IPS-18a (cell line): ENCODE measurements at regions not wholly inside any gene's neighbourhood (a gene's known extent, or its start where the extent isn't known, plus 50 kb on each side); places are given as distances from the start of the nearest gene placed in this dataset.

Source experiments
- H3K27ac ChIP-seq: one replicate; pipeline ENCODE4 v1.5.1; 2013; ENCODE audit warnings: low read length
- H3K27me3 ChIP-seq: one replicate; pipeline ENCODE4 v1.6.1; 2013; ENCODE audit warnings: mild to moderate bottlenecking, low read length; ENCODE audit not compliant: control insufficient read depth, insufficient read depth
- H3K36me3 ChIP-seq: one replicate; pipeline ENCODE4 v1.6.1; 2013; ENCODE audit warnings: low read depth, low read length; ENCODE audit not compliant: control insufficient read depth
- H3K4me1 ChIP-seq: one replicate; pipeline ENCODE4 v1.6.1; 2013; ENCODE audit warnings: low read depth, low read length; ENCODE audit not compliant: control insufficient read depth
- H3K4me3 ChIP-seq: one replicate; pipeline ENCODE4 v1.5.1; 2013; ENCODE audit warnings: low read length
- H3K9ac ChIP-seq: one replicate; pipeline ENCODE4 v1.6.1; 2013; ENCODE audit warnings: mild to moderate bottlenecking, low read length, moderate library complexity
- H3K9me3 ChIP-seq: one replicate; pipeline ENCODE4 v1.6.1; 2013; ENCODE audit warnings: low read depth, low read length; ENCODE audit not compliant: control insufficient read depth

DNA sequence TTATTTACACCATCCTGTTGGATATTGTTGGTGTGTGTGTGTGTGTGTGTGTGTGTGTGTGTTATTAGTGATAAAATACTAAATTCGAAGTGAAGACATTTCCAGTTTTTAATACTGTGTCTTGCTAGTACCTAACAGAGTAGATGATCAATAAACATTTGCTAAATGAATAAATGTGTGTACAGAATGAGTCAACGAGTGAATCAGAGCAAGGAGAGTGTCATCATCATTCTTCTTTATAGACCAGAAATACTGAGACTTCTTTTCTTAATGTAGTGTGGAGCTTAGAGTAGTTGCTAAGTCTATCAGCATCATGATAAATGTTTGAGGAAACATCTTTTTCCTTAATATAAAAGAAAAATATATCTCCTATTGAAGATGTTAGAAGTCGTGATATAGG is 169.7 kb upstream of the SATB2 start:
- Histone ChIP-seq H3K9me3 (no peaks in the 10 kb centered on the region), H3K4me1 (no peaks in the 10 kb centered on the region), H3K27me3 (no peaks in the 10 kb centered on the region), H3K4me3 (no peak overlapping the region), H3K36me3 (no peaks in the 10 kb centered on the region), H3K9ac (no peak overlapping the region), H3K27ac (no peak overlapping the region)

DNA sequence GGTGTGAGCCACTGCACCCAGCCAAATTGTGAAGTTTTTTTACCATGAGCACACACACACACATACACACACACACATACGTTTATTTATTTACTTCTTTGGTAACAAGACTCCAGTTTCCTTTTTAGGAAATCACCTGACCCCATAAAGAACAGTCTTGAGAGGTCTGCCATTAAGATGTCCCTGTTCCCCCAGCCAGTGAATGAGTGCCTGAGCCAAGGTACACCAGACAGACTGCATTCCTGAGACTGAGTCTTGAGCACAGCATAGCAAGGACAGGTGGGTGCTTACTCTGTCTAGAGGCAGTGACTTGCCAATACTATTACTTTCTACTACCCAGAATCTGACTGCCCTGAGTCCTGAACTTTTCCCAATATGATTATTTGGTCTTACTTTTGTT is 167.2 kb upstream of the SATB2 start:
- H3K27me3 ChIP-seq: no peaks in the 10 kb centered on the region
- no peak overlapping the region for H3K4me3 ChIP-seq
- H3K9me3 ChIP-seq: no peaks in the 10 kb centered on the region
- no peak overlapping the region for H3K27ac ChIP-seq
- H3K4me1 ChIP-seq: no peaks in the 10 kb centered on the region
- H3K36me3 ChIP-seq: no peaks in the 10 kb centered on the region
- H3K9ac ChIP-seq: no peak overlapping the region

DNA sequence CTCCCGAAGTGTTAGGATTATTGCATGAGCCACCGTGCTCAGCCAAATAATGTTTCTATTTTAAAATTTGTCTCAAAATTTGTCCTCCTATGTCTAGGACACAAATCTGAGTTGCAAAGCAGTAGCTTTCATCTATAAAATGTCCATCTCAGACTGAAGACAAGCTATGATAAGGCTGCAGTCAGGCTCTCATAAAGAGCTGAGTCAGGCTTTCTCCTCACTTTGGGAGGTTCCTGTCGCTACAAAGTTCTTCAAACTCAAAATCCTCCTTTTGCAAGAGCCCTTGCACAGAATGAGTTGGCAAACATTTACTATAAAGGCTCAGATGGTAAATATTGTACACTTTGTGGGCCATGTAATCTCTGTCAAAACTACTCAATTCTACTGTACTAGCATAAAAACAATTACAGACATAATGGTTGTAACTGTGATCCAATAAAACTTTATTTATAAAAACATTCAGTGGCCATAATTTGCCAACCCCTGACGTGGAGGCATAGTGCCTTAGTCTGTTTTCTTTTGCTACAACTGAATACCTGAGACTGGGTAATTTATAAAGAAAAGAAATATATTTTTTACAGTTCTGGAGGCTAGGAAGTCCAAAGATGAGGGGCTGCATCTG is 154.9 kb upstream of the SATB2 start:
- no peaks in the 10 kb centered on the region for H3K36me3 ChIP-seq
- no peak overlapping the region for H3K9ac ChIP-seq
- peaks cover 6% of the 10 kb centered on the region for H3K4me1 ChIP-seq
- H3K4me3 ChIP-seq: no peak overlapping the region
- H3K27ac ChIP-seq: no peak overlapping the region
- H3K27me3 ChIP-seq: no peaks in the 10 kb centered on the region
- no peaks in the 10 kb centered on the region for H3K9me3 ChIP-seq

DNA sequence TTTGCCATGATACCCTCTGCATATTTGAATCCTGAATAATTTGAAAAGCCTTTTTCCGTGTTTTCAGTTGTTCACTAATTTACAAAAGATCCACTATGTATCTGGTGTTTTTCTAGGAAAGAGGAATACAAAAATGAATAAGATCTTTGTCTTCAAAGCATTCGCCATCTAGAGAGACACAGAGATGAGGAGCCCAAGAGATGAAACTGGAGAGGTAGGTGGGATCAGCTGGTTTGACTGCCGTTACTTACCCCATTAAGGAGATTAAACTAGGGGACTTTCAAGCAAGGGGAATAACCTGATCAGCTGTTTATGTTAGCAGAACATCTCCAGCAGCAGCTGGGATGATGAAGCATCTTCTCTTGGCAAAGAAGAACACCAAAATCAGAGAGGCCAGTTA is 150.2 kb upstream of the SATB2 start:
- H3K4me3 ChIP-seq: no peak overlapping the region
- H3K4me1 ChIP-seq: peaks cover 6% of the 10 kb centered on the region
- H3K27me3 ChIP-seq: no peaks in the 10 kb centered on the region
- no peak overlapping the region for H3K27ac ChIP-seq
- H3K36me3 ChIP-seq: no peaks in the 10 kb centered on the region
- H3K9ac ChIP-seq: no peak overlapping the region
- H3K9me3 ChIP-seq: no peaks in the 10 kb centered on the region

DNA sequence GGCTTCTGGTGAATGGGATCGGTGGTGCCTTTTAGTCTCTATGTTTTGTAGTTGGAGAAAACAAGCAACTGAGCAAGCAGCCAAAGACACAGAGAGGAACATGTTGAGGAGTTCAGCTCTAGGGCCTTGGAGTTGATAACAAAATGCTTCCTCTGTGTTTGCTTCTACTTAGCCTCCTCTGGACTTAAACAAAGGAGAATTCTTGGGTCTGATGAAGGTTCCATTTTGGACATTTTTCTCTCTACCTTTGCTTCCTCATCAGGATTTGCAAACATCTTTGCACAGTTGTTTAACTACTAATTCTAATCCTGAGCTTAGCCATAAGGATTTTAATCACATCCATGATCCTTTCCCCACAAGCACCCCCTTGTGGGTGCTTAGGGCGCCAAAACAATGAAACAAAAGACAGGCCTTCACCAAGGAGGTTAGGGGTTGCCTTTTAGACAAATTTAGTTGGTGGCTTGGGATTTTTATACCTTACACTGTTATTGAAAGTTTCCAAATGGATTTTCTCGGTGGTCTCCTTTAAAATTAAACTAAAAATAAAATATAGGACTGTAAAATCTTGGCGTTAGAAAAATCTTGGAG is 148.5 kb upstream of the SATB2 start:
- Histone ChIP-seq H3K36me3 (no peaks in the 10 kb centered on the region), H3K4me1 (peaks cover 6% of the 10 kb centered on the region), H3K27ac (no peak overlapping the region), H3K9ac (no peak overlapping the region), H3K27me3 (no peaks in the 10 kb centered on the region), H3K4me3 (no peak overlapping the region), H3K9me3 (no peaks in the 10 kb centered on the region)

DNA sequence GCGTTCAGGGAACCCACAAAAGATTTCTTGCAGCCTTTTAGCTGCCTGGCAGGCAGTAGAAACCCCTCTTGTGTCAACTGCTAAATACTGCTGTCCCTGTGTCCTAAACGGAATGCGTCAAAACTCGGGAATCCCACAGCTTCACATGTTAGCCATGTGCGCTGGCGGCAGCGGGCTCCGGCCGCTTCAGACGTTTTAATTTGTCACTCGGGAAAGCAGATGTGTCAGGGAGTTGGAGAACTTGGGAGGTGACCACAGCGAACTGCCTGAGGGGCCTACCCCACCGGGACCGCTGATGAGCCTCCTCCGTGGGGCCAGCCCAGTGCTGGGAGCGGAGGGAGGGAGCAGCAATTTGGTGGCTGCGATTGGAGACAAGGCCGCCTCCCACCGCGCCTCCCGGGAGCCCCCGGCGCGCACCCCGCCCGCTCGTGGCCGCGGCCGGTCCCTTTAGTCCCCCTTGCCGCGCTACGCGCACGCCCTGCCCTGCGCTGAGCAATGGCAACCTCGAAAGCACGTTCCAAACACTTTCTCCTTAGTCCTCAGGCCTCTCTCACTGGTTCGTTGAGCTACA is 146.1 kb upstream of the SATB2 start:
- H3K4me3 ChIP-seq: no peak overlapping the region
- no peaks in the 10 kb centered on the region for H3K9me3 ChIP-seq
- H3K36me3 ChIP-seq: no peaks in the 10 kb centered on the region
- no peak overlapping the region for H3K9ac ChIP-seq
- H3K27me3 ChIP-seq: no peaks in the 10 kb centered on the region
- H3K27ac ChIP-seq: no peak overlapping the region
- no peaks in the 10 kb centered on the region for H3K4me1 ChIP-seq

DNA sequence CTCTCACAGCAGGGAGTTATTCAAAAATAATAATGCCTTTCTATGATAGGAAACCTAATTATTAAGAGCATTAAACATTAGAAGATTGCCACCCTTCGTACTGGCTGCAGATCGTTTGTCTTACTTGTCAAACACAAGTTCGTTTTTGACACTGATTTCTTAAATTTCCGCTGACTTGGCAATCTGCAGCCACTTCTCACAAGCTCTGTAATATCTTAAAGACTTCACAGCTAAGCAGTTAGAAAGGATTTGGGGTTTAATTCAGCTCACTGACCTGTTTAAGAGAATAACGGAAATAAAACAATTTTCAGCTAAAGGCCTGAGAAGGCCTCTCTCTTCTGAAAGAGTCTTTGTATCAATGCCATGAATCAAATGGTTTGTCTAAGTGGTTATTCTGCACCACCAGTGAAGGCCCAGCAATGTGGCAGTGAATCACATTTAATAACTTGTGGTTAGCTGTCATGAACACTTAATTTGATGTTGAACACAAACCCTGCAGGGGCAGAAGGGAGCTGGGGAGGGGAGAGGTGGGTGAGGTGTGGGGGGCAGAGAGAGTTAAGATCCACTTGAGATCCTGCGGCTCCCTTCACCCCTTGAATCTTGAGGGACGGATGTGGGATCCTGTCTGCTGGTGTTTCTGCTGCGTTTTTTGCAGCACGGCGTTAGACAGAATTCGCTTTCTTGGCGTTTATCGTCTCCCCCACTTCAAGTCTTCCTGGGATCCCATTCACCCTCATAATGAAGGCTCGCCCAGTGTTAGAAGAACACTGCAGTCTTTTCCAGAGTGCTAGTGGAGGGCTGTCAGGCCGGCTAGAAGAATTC is 145.4 kb upstream of the SATB2 start:
- Histone ChIP-seq H3K27me3 (no peaks in the 10 kb centered on the region), H3K36me3 (no peaks in the 10 kb centered on the region), H3K27ac (no peak overlapping the region), H3K9me3 (no peaks in the 10 kb centered on the region), H3K4me1 (no peaks in the 10 kb centered on the region), H3K9ac (no peak overlapping the region), H3K4me3 (no peak overlapping the region)

DNA sequence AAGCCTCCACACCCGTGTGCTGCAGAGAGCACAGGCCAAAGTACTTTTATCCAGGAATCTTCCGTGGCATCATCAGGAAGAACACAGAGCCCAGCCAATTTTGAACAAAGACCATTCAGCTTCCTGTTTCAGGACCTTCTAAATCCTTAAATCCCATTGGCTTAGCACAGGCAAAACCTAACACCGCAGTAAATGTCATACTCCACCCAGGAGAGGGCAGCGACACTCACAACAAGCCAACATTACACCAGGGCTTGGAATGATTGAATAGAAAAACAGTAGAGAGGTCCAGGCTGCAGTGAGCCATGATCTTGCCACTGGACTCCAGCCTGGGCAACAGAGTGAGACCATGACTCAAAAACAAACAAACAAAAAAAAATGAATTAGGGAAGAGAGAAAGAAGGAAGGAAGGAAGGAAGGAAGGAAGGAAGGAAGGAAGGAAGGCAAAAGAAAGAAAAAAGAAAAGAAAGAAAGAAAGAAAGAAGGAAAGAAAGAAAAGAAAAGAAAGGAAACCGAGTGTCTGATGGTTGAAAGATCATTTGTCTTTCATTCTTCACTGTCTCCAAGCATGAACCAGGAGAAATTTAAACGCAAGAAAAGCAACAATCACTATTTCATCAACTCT is 144.6 kb upstream of the SATB2 start:
- Histone ChIP-seq H3K4me3 (no peak overlapping the region), H3K36me3 (no peaks in the 10 kb centered on the region), H3K27ac (no peak overlapping the region), H3K9ac (no peak overlapping the region), H3K4me1 (no peaks in the 10 kb centered on the region), H3K27me3 (no peaks in the 10 kb centered on the region), H3K9me3 (no peaks in the 10 kb centered on the region)

DNA sequence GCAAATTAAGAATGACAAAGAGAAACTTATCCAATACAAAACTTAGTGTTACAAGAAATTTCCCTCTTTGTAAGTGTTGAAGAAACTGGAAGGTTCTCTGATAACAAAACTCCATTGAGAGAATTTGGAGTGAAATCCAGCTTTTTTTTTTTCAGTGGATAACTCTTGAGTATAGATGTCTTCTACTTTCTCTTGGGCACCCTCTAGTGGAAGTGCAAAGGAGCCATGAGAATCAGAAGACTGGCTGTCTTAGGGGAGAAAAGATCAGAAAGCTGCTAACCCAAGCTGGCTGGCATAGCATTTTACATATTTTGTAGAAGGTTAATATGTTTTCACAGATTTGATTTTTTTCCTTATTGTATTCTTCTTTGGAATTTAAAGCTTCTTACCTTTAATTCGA is 138.8 kb upstream of the SATB2 start:
- no peaks in the 10 kb centered on the region for H3K27me3 ChIP-seq
- H3K9ac ChIP-seq: no peak overlapping the region
- H3K4me1 ChIP-seq: no peaks in the 10 kb centered on the region
- H3K9me3 ChIP-seq: no peaks in the 10 kb centered on the region
- H3K27ac ChIP-seq: no peak overlapping the region
- no peaks in the 10 kb centered on the region for H3K36me3 ChIP-seq
- H3K4me3 ChIP-seq: no peak overlapping the region

DNA sequence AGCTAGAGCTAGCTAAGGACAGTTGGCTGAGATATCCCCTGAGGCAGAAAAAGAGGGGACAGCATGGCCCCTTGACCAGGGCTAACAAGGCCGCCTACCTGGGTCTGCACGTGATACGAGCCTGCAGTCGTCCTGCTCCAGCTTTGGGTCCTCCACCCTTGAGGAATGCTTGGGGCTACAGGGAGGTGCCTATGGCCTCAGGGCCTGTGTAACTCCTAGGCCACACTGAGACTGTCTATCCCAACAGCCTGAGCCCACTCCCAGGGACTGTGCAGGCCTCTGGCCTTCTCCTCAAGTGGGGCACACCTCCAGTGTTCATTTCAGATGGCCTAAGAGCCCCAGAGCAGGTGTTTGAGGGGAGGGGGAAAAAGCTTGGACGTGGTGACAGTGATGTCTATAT is 136.7 kb upstream of the SATB2 start:
- H3K4me1 ChIP-seq: peaks cover 9% of the 10 kb centered on the region
- H3K36me3 ChIP-seq: no peaks in the 10 kb centered on the region
- no peaks in the 10 kb centered on the region for H3K9me3 ChIP-seq
- no peak overlapping the region for H3K9ac ChIP-seq
- H3K4me3 ChIP-seq: no peak overlapping the region
- H3K27ac ChIP-seq: no peak overlapping the region
- no peaks in the 10 kb centered on the region for H3K27me3 ChIP-seq

DNA sequence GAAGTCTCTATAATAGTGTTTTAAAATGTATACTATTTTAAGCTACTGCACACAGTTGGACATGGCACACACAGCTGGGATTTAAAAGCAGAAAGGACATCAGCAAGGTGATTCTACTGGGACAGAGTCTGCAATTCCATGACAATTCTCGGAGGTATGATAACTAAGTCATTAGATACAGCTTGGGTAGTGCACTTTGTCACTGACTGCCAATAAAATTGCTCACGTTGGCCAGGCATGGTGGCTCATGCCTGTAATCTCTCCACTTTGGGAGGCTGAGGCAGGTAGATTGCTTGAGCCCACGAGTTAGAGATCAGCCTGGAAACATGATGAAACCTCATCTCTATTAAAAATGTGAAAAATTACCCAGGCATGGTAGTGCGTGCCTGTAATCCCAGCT is 134.1 kb upstream of the SATB2 start:
- H3K9me3 ChIP-seq: no peaks in the 10 kb centered on the region
- no peak overlapping the region for H3K4me3 ChIP-seq
- H3K27ac ChIP-seq: no peak overlapping the region
- no peaks in the 10 kb centered on the region for H3K27me3 ChIP-seq
- no peak overlapping the region for H3K9ac ChIP-seq
- H3K36me3 ChIP-seq: no peaks in the 10 kb centered on the region
- H3K4me1 ChIP-seq: peaks cover 20% of the 10 kb centered on the region
